CD4-positive, alpha-beta T cell (primary cell): ENCODE measurements at regions not wholly inside any gene's neighbourhood (a gene's known extent, or its start where the extent isn't known, plus 50 kb on each side); places are given as distances from the start of the nearest gene placed in this dataset.

Experiments used
- ATAC-seq: fragments of 200-7000 bp; cut with Tn5 transposase; one replicate; pipeline ENCODE4 v1.10.0; 2022; ENCODE audit warnings: mild to moderate bottlenecking; ENCODE audit not compliant: poor library complexity
- CTCF ChIA-PET: fragments of 350-600 bp; sonication (Branson Sonifier 250); formaldehyde crosslinking; loops from one replicate; lab custom pipeline; 2021; ENCODE audit warnings: antibody characterized with exemption, inconsistent platforms; lab: Charles Lee
- POLR2A ChIA-PET: fragments of 350-600 bp; sonication (Branson Sonifier 250); formaldehyde crosslinking; loops from one replicate; lab custom pipeline; 2021; ENCODE audit warnings: antibody characterized with exemption, inconsistent platforms; lab: Charles Lee
- DNase-seq, 14 experiments: peaks; one replicate each; pipeline ENCODE4 v3.0.0-alpha.2; 2013 to 2020; ENCODE audit warnings: mixed read lengths in 2 of 14
- H3K27ac ChIP-seq, 2 donors: one replicate each; pipeline versions ENCODE4 v1.5.1 to v1.7.0; 2013; ENCODE audit warnings: low read length in 2 of 2, low read depth in 1 of 2, mild to moderate bottlenecking in 1 of 2
- H3K27me3 ChIP-seq, 2 experiments: 1 replicate in 1 of 2; 2 replicates in 1 of 2; pipeline versions ENCODE4 v1.6.1 to v1.7.0; 2013; ENCODE audit warnings: low read length in 2 of 2, control low read depth in 1 of 2, mild to moderate bottlenecking in 1 of 2, moderate library complexity in 1 of 2; ENCODE audit not compliant: insufficient read depth in 2 of 2, control insufficient read depth in 1 of 2
- H3K36me3 ChIP-seq: one replicate; pipeline ENCODE4 v1.6.1; 2013; ENCODE audit warnings: low read length, control low read depth; ENCODE audit not compliant: insufficient read depth
- H3K4me1 ChIP-seq: one replicate; pipeline ENCODE4 v1.6.1; 2013; ENCODE audit warnings: low read length, control low read depth; ENCODE audit not compliant: insufficient read depth
- H3K4me3 ChIP-seq: one replicate; pipeline ENCODE4 v1.5.1; 2013; ENCODE audit warnings: mild to moderate bottlenecking, low read length, moderate library complexity
- H3K9me3 ChIP-seq, 2 experiments: 1 replicate in 1 of 2; 2 replicates in 1 of 2; pipeline versions ENCODE4 v1.6.1 to v1.7.0; 2013; ENCODE audit warnings: low read length in 2 of 2, mild to moderate bottlenecking in 2 of 2, control low read depth in 1 of 2, moderate library complexity in 1 of 2; ENCODE audit not compliant: control insufficient read depth in 1 of 2, insufficient read depth in 1 of 2
- H3K27ac Mint-ChIP-seq: one replicate; pipeline ENCODE4 v1.8.0; 2020; ENCODE audit warnings: mixed read lengths
- H3K27me3 Mint-ChIP-seq: one replicate; pipeline ENCODE4 v1.8.0; 2021; ENCODE audit warnings: mixed read lengths
- H3K36me3 Mint-ChIP-seq: one replicate; pipeline ENCODE4 v1.8.0; 2021; ENCODE audit warnings: low read depth, mixed read lengths
- H3K4me1 Mint-ChIP-seq: one replicate; pipeline ENCODE4 v1.8.0; 2021; ENCODE audit warnings: low read depth, mixed read lengths
- H3K4me3 Mint-ChIP-seq: one replicate; pipeline ENCODE4 v1.8.0; 2020; ENCODE audit warnings: mild to moderate bottlenecking, mixed read lengths
- H3K9me3 Mint-ChIP-seq: one replicate; pipeline ENCODE4 v1.8.0; 2020; ENCODE audit warnings: mixed read lengths
- intact Hi-C, 2 experiments: fragments of 100-400 bp; cut with DNase I in 1 of 2; cut with micrococcal nuclease in 1 of 2; formaldehyde crosslinking; loops; one replicate each; pipeline versions ENCODE4 v1.15.1 to v1.9.0; 2023 to 2025; cut with DNase I, micrococcal nuclease
- TF ChIP-seq, protein P1 (sequence below): fragments of 200-600 bp; IDR thresholded peaks from one replicate; pipeline ENCODE4 v1.8.0; 2022; ENCODE audit warnings: antibody characterized with exemption, mild to moderate bottlenecking

DNA sequence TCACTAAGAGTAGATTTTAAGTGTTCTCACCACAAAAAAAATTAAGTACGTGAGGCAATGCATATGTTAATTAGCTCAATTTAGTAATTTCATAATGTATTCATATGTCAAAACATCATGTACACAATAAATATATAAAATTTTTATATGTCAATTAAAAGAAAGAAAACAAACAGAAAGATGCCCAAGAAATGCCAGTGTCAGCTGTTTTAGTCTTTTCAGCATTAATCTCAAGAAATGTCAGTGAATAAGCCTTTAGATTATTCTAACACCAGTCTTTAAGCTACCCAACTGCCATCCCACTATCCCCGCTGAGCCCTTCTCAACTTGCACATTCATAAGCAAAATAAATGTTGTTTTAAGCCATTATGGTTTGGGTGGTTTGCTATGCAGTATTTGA, 76.5 kb downstream of the C1D start:
- ATAC-seq (no peak), DNase-seq (no peak)
- Mint-ChIP-seq H3K27me3 (peaks cover 26% of the 10 kb centered on the region), H3K4me1 (no peaks in the 10 kb centered on the region), H3K36me3 (no peaks in the 10 kb centered on the region), H3K9me3 (no peaks in the 10 kb centered on the region), H3K27ac (no peak overlapping the region), H3K4me3 (no peak overlapping the region)
- ChIA-PET POLR2A (no interaction called here), CTCF (interaction anchor here (1.2 kb wide), 1 partner anchor 11 kb away, joined by 3 read pairs; no protein-coding TSS in a partner anchor)
- Histone ChIP-seq H3K36me3 (no peaks in the 10 kb centered on the region), H3K4me1 (no peaks in the 10 kb centered on the region), H3K27ac (no peak overlapping the region), H3K27me3 (peaks cover 0 to 7% of the 10 kb centered on the region in 2 experiments), H3K9me3 (no peaks in the 10 kb centered on the region), H3K4me3 (no peak overlapping the region)
- TF ChIP-seq, protein P1, sequence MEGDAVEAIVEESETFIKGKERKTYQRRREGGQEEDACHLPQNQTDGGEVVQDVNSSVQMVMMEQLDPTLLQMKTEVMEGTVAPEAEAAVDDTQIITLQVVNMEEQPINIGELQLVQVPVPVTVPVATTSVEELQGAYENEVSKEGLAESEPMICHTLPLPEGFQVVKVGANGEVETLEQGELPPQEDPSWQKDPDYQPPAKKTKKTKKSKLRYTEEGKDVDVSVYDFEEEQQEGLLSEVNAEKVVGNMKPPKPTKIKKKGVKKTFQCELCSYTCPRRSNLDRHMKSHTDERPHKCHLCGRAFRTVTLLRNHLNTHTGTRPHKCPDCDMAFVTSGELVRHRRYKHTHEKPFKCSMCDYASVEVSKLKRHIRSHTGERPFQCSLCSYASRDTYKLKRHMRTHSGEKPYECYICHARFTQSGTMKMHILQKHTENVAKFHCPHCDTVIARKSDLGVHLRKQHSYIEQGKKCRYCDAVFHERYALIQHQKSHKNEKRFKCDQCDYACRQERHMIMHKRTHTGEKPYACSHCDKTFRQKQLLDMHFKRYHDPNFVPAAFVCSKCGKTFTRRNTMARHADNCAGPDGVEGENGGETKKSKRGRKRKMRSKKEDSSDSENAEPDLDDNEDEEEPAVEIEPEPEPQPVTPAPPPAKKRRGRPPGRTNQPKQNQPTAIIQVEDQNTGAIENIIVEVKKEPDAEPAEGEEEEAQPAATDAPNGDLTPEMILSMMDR = no peak
- intact Hi-C loops = no loop called here
